ENCODE measurements at regions not wholly inside any gene's neighbourhood (a gene's known extent, or its start where the extent isn't known, plus 50 kb on each side); places are given as distances from the start of the nearest gene placed in this dataset.

- Histone ChIP-seq H3K9me3 (ENCODE audit: low read depth, low read length) (no peaks in the 10 kb centered on the region), H3K36me3 (ENCODE audit: insufficient read depth, low read length) (no peaks in the 10 kb centered on the region), H3K79me2 (ENCODE audit: insufficient read depth, low read length) (no peaks in the 10 kb centered on the region), H3K27ac (ENCODE audit: low read depth, low read length) (no peak overlapping the region), H4K20me1 (ENCODE audit: insufficient read depth, low read length) (no peaks in the 10 kb centered on the region), H3K4me3 (ENCODE audit: insufficient read depth, low read length) (peak overlapping the region; percentile 38), H3K27me3 (ENCODE audit: insufficient read depth, low read length) (peaks cover 29% of the 10 kb centered on the region), H2AFZ (ENCODE audit: low read length) (no peak overlapping the region), H3K4me2 (ENCODE audit: insufficient read depth, low read length) (peak overlapping the region; percentile 54), H3K4me1 (ENCODE audit: insufficient read depth, low read length) (peaks cover 15% of the 10 kb centered on the region)
- TF ChIP-seq CTCF (IDR thresholded peaks at IDR 0.05; ENCODE audit: extremely low read depth, low read depth, low read length), result no peak
- no peak for DNase-seq (ENCODE audit: insufficient read length, low spot score, missing footprints)
These were observed 83.2 kb upstream of the EYA2 start for GRCh38 chr20:46811224-46812084.

GRCh38 chr20:46814366-46815232 lies 80.0 kb upstream of the EYA2 start:
- TF ChIP-seq CTCF (IDR thresholded peaks at IDR 0.05; ENCODE audit: extremely low read depth, low read depth, low read length), result no peak
- H3K4me3 ChIP-seq (ENCODE audit: insufficient read depth, low read length), result peak overlapping the region; percentile 51
- peak; percentile 99 for DNase-seq (ENCODE audit: insufficient read length, low spot score, missing footprints)

GRCh38 chr20:46816097-46816496 lies 78.5 kb upstream of the EYA2 start:
- H3K4me2 ChIP-seq (ENCODE audit: insufficient read depth, low read length), result no peak overlapping the region
- DNase-seq (ENCODE audit: insufficient read length, low spot score, missing footprints), result no peak
- H3K27me3 ChIP-seq (ENCODE audit: insufficient read depth, low read length), result peaks cover 30% of the 10 kb centered on the region
- H3K36me3 ChIP-seq (ENCODE audit: insufficient read depth, low read length), result no peaks in the 10 kb centered on the region
- H2AFZ ChIP-seq (ENCODE audit: low read length), result no peak overlapping the region
- TF ChIP-seq CTCF (IDR thresholded peaks at IDR 0.05; ENCODE audit: extremely low read depth, low read depth, low read length), result no peak
- no peaks in the 10 kb centered on the region for H3K9me3 ChIP-seq (ENCODE audit: low read depth, low read length)
- H3K4me1 ChIP-seq (ENCODE audit: insufficient read depth, low read length), result peaks cover 23% of the 10 kb centered on the region
- no peaks in the 10 kb centered on the region for H3K79me2 ChIP-seq (ENCODE audit: insufficient read depth, low read length)
- no peak overlapping the region for H3K27ac ChIP-seq (ENCODE audit: low read depth, low read length)
- H3K4me3 ChIP-seq (ENCODE audit: insufficient read depth, low read length), result no peak overlapping the region
- no peaks in the 10 kb centered on the region for H4K20me1 ChIP-seq (ENCODE audit: insufficient read depth, low read length)

More at GRCh38 chr20:46814366-46815232, 80.0 kb upstream of the EYA2 start:
- Histone ChIP-seq H3K27ac (ENCODE audit: low read depth, low read length) (peak overlapping the region; percentile 12), H4K20me1 (ENCODE audit: insufficient read depth, low read length) (no peaks in the 10 kb centered on the region), H3K27me3 (ENCODE audit: insufficient read depth, low read length) (peaks cover 39% of the 10 kb centered on the region), H3K4me1 (ENCODE audit: insufficient read depth, low read length) (peaks cover 23% of the 10 kb centered on the region), H2AFZ (ENCODE audit: low read length) (no peak overlapping the region), H3K4me2 (ENCODE audit: insufficient read depth, low read length) (peak overlapping the region; percentile 75), H3K79me2 (ENCODE audit: insufficient read depth, low read length) (no peaks in the 10 kb centered on the region), H3K9me3 (ENCODE audit: low read depth, low read length) (no peaks in the 10 kb centered on the region), H3K36me3 (ENCODE audit: insufficient read depth, low read length) (no peaks in the 10 kb centered on the region)
